HL-60 (cell line): ENCODE measurements at regions not wholly inside any gene's neighbourhood (a gene's known extent, or its start where the extent isn't known, plus 50 kb on each side); places are given as distances from the start of the nearest gene placed in this dataset.

Experiments
- DNase-seq, 2 experiments: peaks; one replicate each; pipeline ENCODE4 v3.0.0-alpha.2; 2010 to 2020; ENCODE audit warnings: low read depth in 1 of 2, low spot score in 1 of 2
- H3K27ac ChIP-seq: fragments of 250-450 bp; sonication (Bioruptor Pico); replicated peaks from 2 replicates; pipeline ENCODE4 v1.5.1; 2020; ENCODE audit warnings: mild to moderate bottlenecking, moderate library complexity
- H3K27me3 ChIP-seq: fragments of 250-450 bp; sonication (Bioruptor Pico); 2 replicates; pipeline ENCODE4 v1.5.1; 2021; ENCODE audit warnings: mild to moderate bottlenecking, moderate library complexity; ENCODE audit not compliant: insufficient read depth, poor library complexity, severe bottlenecking
- H3K4me3 ChIP-seq: replicated peaks from 2 replicates; pipeline ENCODE4 v1.5.1; 2011; ENCODE audit warnings: mild to moderate bottlenecking, control low read depth, low read length; ENCODE audit not compliant: insufficient read depth
- GABPA ChIP-seq: IDR thresholded peaks from 2 replicates; pipeline ENCODE4 v1.6.1; 2012; ENCODE audit warnings: low read depth
- POLR2AphosphoS5 ChIP-seq: IDR thresholded peaks from 2 replicates; pipeline ENCODE4 v1.6.1; 2012; ENCODE audit warnings: low read depth
- REST ChIP-seq: IDR thresholded peaks from 2 replicates; pipeline ENCODE4 v1.6.1; 2012; ENCODE audit warnings: low read depth; ENCODE audit not compliant: insufficient replicate concordance
- SPI1 ChIP-seq: IDR thresholded peaks from 2 replicates; pipeline ENCODE4 v1.6.1; 2012; ENCODE audit warnings: low read depth, mild to moderate bottlenecking, borderline replicate concordance
- TF ChIP-seq, protein P1 (sequence below): IDR thresholded peaks from one replicate; pipeline ENCODE4 v1.5.1; 2011; ENCODE audit warnings: low read length, control low read depth, inconsistent platforms; ENCODE audit not compliant: insufficient read depth

DNA sequence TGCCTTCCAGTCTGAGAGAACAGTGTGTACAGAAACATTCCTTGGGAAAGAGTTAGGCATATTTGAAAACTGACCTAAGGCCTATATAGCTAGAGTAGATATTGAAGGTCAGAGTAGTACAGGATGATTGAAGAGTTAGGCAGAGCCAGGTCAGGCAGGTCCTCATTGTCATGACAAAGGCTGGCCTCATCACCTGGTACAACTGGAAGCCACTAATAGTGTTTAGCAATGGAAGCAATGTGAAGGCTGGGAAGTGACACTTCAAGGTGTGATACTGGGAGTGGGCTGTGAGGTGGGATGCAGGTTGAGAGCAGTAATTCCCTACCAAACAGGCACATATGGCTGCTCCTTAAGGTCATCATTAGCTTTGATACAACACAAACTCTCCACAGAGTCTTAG is 123.6 kb upstream of the CCNH start:
- H3K4me3 ChIP-seq, result no peak overlapping the region
- no peak overlapping the region for H3K27ac ChIP-seq
- DNase-seq, result no peak
- TF ChIP-seq, protein P1, sequence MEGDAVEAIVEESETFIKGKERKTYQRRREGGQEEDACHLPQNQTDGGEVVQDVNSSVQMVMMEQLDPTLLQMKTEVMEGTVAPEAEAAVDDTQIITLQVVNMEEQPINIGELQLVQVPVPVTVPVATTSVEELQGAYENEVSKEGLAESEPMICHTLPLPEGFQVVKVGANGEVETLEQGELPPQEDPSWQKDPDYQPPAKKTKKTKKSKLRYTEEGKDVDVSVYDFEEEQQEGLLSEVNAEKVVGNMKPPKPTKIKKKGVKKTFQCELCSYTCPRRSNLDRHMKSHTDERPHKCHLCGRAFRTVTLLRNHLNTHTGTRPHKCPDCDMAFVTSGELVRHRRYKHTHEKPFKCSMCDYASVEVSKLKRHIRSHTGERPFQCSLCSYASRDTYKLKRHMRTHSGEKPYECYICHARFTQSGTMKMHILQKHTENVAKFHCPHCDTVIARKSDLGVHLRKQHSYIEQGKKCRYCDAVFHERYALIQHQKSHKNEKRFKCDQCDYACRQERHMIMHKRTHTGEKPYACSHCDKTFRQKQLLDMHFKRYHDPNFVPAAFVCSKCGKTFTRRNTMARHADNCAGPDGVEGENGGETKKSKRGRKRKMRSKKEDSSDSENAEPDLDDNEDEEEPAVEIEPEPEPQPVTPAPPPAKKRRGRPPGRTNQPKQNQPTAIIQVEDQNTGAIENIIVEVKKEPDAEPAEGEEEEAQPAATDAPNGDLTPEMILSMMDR, result no peak
- no peaks in the 10 kb centered on the region for H3K27me3 ChIP-seq

DNA sequence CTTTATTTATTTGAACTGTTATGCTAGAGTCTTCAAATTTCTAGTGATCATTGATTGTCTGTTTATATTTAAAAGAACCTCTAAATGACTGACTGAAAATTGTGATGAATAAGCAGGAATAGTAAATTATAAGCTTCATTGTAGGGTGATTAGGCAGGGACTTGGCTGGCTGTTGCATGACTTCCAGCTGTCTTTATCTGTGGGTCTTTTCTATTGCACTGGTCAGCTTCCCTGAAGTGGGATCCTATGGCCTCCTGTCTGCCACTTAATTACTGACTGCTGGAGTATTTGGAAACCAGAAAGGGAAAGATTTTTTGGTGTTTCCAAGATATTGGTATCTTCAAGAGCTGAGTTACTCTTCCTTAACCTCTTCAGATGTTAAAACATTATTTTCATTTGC is 123.0 kb upstream of the CCNH start:
- Histone ChIP-seq H3K4me3 (no peak overlapping the region), H3K27ac (no peak overlapping the region), H3K27me3 (no peaks in the 10 kb centered on the region)
- TF ChIP-seq, protein P1, result no peak
- no peak for TF ChIP-seq REST
- TF ChIP-seq GABPA, result no peak
- TF ChIP-seq SPI1, result no peak
- TF ChIP-seq POLR2AphosphoS5, result no peak
- DNase-seq, result no peak

DNA sequence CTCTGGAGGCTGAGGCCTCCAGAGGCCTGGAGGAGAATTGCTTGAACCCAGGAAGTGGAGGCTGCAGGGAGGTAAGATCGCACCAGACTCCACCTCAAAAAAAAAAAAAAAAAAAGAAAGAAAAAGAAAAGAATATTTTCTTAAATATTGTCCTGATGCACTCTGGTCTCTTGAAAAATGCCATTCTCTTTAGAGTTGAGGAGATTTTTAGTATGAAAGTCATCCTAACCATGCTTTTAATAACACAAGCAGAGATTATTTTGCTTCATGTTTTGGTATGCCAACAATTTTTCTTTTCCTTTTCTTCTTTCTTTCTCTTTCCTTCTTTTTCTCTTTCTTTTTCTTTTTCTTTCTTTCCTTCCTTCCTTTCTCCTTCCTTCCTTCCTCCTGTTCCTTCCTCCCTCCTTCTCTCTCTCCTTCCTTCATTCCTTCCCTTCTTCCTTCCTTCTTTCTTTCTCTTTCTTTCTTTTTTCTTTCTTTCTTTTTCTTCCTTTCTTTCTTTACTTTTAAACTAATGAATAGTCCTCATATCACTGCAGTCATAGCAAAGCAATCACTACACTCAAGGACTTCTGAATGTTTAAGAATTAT is 116.9 kb upstream of the CCNH start:
- no peak for DNase-seq
- no peak overlapping the region for H3K4me3 ChIP-seq
- no peaks in the 10 kb centered on the region for H3K27me3 ChIP-seq
- H3K27ac ChIP-seq, result no peak overlapping the region
- TF ChIP-seq REST, result no peak
- no peak for TF ChIP-seq POLR2AphosphoS5
- TF ChIP-seq, protein P1, result no peak
- no peak for TF ChIP-seq SPI1
- TF ChIP-seq GABPA, result no peak

DNA sequence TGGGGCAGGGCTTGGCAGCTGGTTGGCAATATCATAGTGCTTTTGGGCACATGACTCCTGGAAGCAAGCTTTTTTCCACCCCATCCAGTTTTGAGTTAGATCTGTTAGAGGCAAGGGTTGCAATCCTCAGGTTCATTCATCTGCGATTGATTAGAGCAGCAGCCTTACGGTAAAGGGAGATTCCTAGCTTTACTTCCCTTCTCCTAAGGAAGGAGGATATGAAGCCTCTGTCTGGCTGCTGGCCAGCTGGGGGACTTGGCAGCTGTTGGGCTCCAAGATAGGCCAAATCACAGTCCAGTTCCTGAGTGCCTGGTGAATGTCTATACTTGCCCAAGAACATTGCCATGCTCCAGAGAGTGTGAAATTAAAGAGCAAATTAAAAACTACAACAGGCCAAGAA is 113.4 kb upstream of the CCNH start:
- no peak overlapping the region for H3K4me3 ChIP-seq
- no peak for DNase-seq
- H3K27ac ChIP-seq, result no peak overlapping the region
- TF ChIP-seq, protein P1, result no peak
- H3K27me3 ChIP-seq, result no peaks in the 10 kb centered on the region
